AG08396 (cell line): ENCODE measurements at regions not wholly inside any gene's neighbourhood (a gene's known extent, or its start where the extent isn't known, plus 50 kb on each side); places are given as distances from the start of the nearest gene placed in this dataset.
"Not testable (repeated sequence)": the region's sequence is repeated elsewhere in the genome, so short reads cannot be mapped to it uniquely, and the experiment has no call there.

Source experiments
- DNase-seq: peaks from one replicate; pipeline ENCODE4 v3.0.0; 2012; ENCODE audit warnings: low spot score, mixed read lengths

DNA sequence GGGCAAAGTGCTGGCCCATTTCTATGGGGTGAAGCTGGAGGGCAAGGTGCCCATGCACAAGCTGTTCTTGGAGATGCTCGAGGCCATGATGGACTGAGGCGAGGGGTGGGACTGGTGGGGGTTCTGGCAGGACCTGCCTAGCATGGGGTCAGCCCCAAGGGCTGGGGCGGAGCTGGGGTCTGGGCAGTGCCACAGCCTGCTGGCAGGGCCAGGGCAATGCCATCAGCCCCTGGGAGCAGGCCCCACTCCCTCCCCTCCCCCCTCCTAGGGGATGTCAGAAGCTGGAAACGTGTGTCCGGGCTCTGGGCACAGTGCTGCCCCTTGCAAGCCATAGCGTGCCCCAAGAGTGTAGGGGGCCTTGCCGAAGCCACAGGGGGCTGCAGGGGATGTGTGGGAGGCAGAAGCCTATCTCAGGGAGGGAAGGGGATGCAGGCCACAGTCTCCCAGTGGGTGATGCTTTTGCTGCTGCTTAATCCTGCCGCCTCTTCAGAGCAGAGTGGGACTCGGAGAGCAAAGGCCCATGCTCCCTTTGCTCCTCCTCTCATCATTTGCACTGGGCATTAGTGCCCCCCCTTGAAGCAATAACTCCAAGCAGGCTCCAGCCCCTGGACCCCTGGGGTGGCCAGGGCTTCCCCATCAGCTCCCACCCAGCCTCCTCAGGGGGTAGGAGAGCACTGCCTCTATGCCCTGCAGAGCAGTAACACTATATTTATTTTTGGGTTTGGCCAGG is 85.2 kb downstream of the MRPL57 start:
- not testable (repeated sequence) for DNase-seq

DNA sequence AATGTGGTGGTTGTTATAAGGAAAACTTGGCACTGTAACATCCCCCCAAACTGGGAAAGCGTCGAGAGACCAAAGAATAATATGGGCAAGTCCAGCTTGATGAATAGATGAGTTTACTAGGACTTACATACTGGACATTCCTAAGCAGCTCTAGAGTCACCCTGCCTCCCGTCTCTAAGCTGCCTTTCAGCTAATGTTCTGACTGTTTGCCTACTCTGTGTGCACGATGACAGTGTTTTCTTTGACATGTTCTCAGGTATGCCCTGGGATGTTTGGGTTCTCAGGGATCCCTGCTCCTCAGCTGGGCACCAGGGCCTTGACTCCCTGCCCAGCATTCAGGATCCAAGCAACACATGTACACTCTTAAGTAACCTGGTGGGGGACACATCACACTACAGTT is 87.5 kb downstream of the MRPL57 start:
- DNase-seq, result not testable (repeated sequence)

DNA sequence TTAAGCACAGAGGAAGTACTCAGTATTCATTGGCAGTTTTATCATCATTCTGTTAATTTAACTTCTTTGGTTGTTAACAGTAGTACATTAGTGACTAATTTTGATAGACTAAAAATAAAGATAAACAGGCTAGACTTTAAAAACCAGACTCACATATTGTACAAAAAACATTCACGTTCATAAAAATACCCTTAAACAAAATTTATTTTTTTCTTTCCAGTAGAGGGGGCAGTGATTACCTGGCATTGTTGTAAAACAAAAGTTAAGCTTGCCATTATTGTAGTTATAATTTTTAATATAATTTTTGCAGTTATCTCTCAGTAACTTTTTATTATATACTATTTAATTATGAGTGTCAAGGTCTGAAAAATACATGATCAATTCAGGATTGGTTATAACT is 92.0 kb downstream of the MRPL57 start:
- DNase-seq, result not testable (repeated sequence)

GRCh38 chr13:21272439-21272838 is 96.0 kb downstream of the MRPL57 start:
- not testable (repeated sequence) for DNase-seq

GRCh38 chr13:21274457-21274856 is 98.0 kb downstream of the MRPL57 start:
- DNase-seq, result not testable (repeated sequence)

GRCh38 chr13:21282065-21282464 is 105.6 kb downstream of the MRPL57 start:
- no peak for DNase-seq

DNA sequence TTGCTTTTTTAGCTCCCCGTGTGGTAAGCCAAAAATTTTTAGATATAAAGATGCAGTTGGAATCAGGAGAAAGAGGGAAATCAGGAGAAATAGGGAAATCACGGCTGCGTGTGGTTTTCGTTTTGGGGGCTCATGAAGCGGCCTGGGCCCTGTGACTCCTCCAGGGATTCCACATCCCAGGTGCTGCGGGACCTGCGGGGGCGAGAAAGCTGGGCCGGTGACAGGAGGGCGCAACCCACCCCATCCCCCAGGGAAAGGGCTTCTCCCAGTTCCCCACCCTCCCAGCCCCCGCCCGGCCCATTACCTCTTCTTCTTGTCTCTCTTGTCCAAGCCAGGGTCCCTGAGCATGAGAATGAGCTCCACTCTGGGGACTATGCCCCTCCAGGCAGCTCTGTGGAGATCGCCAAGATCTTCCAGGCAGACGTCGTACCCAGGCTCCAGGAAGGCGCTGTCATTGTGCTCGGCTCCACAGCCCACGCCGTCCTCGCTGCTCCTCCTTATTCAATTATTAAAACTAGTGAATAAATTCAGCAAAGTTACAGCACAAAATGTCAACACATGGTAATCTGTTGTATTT is 111.0 kb downstream of the MRPL57 start:
- no peak for DNase-seq

GRCh38 chr13:21289475-21289874 is 113.0 kb downstream of the MRPL57 start:
- no peak for DNase-seq

DNA sequence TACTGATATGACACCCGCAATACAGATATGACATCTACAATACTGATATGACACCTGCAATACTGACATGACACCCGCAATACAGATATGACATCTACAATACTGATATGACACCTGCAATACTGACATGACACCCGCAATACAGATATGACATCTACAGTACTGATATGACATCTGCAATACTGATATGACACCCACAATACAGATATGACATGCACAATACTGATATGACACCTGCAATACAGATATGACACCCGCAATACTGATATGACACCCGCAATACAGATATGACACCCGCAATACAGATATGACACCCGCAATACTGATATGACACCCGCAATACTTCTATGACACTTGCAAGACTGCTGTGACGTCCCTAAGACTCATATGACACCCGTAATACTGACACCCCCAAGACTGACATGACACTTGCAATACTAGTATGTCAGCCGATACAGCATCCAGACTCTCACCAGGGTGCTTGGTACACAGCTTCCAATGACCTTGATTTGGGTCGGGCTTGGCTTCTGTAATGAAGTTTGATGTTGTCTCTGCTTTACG is 114.1 kb downstream of the MRPL57 start:
- not testable (repeated sequence) for DNase-seq

DNA sequence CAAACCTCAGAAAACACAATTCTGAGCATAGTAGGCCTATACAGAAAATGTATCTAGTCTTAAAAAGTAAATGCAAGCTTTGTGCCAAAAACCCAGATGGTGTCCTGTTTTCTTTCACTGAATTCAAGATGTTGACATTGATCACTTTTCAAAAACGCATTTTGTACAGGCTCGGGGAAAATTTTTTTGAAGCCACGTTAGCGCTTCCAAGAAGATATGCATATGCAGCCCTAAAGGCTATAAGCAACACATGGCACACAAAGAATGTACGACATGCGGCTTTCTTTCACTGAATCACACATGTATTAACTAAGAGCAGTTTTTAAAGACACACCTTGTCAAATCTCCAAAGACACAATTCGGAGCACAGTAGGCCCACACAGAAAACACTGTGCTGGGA is 115.4 kb downstream of the MRPL57 start:
- no peak for DNase-seq

- DNase-seq, result peak; percentile 26
Observed at GRCh38 chr13:21296991-21297390, 120.5 kb downstream of the MRPL57 start.

GRCh38 chr13:21297447-21297846 is 121.0 kb downstream of the MRPL57 start:
- no peak for DNase-seq

DNA sequence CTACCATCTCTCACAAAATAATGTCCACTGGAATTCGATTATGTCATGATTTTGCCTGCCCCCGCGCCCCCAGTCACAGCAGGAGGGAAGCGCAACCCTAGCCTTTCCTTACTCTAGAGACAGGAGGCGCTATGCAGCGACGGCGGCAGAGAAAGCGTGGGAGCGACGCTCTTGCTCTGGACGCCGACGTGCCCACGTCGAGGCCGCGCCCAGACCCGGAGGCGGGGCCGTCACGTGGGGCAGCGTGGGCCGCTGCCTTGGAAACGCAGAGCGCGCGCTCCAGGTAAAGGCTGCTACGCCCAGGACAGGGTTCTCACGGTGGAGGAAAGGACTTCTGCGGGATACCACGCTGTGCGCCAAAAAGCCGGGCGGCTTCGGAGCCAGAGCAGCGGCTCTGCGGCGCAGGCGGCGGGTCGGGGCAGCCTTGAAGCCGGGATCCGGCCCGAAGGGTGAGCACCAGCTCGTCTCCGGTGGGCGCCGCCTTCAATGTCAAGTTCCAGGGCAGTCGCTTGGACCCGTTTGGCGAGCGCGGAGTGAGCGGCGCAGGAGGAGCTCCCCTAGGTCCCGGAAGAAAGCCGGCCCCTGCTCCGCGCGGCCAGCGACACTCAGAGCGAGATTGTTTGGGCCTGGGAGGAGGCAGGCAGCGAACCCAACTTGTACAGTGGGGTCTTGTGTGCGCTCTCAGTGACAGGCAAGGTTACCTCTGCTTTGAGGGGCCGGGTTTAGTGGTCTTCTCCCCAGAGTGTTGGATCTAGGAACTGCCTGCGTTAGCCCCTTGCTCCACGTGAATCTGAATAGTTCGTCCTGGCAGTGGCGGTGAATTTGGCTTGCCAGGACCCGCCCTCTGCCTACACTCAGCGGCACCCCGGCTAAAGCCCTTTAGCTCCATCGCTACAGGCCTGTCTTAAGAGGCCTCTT is 121.7 kb downstream of the MRPL57 start:
- DNase-seq, result peak; percentile 95

- DNase-seq, result no peak
Observed at GRCh38 chr13:21304256-21304655, 127.8 kb downstream of the MRPL57 start.

DNA sequence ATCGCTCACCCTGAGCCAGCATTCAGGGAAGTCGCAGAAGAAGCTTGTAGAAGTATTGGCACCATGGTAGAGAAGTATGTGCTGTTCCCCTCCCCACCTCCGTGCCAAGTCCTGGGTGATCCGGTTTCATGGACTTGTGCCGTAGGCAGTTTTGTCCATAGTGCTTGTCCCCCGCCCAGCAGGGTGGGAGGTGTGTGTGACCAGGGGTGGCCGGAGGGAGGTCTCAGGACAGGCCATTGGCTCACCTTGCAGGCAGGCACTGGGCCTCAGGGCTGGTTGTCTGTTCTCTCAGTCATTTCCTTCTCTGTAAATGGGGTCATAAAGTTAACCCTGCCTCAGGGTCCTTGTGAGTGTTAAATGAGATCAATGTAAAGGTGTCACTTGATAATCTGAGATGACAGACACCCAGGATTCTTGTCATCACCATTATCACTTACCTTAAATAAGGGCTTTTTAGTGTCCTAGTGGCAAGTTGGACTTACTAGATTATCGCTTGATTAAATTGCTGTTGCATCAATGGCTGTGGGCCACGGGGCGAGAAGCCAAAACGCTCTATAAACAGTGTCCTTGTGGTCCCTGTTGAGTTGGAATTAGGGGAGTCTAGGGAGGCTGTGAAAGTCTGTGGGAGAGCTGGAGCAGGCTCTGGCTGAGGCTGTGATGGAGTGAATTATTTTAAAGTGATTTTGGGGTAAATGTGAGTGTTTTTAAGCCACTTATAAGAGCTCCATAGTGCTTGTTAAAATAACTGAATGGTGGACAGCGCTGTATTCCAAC is 130.0 kb downstream of the MRPL57 start:
- not testable (repeated sequence) for DNase-seq

- DNase-seq, result not testable (repeated sequence)
Observed at GRCh38 chr13:21307158-21307557, 130.7 kb downstream of the MRPL57 start.

DNA sequence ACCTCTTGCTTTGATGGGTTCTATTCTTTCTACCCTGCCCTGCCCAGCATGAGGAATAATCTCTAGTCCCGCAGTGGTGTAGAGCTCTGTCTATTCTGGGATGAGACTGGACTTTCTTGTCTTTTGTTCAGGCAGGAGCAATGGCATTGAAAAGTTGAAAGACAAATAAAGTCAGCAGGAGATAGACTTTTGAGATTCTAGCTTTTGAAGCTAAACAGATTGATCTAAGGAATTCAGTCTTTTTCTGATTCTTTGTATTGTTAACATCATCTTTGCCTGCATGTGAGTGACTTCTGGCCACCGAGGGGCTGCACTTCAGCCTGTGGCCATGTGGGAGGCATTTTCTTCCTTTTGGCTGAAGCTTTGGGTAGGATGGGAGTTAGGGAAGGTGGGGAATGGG is 132.4 kb downstream of the MRPL57 start:
- DNase-seq, result no peak

DNA sequence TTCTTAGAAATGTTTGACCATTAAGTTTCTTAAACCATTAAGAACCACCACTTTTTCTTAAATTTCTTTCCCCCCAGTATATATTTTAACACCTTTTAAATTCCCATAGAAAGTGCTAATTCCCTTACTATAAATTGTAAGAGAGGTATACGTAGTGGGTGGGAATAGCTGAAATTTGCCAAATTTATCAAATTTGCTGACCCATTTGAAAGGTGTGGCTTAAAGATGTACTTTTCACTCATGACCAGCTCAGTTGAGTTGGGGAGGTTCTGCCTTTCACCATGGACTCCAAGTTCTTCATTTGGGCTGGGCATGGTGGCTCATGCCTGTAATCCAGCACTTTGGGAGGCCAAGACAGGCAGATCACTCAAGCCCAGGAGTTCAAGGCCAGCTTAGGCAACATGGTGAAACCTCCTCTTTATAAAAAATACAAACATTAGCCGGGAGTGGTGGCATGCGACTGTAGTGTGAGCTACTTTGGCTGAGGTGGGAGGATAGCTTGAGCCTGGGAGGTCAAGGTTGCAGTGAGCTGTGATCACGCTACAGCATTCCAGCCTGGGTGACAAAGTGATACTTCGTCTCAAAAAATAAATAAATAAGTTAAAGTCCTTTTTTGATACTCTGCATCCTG is 133.2 kb downstream of the MRPL57 start:
- DNase-seq, result no peak

DNA sequence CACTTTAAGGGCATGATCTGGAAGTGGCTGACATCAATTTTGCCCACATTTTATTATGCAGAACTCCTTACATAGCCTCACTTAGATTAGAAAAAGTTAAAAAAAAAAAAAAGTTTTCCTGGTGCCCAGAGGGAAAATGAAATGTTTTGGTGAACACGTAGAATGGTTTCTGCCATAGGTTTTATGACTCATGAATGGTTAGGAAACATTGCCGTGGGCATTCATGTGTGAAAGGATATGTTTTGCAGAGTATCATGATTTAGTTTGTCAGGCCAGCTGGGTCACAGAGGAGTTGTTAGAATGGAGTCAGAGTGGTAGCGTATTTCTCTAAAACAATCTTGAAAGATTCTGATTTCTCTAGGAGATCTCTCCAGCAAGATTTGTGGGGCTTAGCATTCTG is 133.8 kb downstream of the MRPL57 start:
- no peak for DNase-seq

- DNase-seq, result not testable (repeated sequence)
Observed at GRCh38 chr13:21314976-21315375, 138.5 kb downstream of the MRPL57 start.

GRCh38 chr13:21316376-21316775 is 139.9 kb downstream of the MRPL57 start:
- no peak for DNase-seq
